Stomach (tissue), 4 donors: ENCODE measurements at regions not wholly inside any gene's neighbourhood (a gene's known extent, or its start where the extent isn't known, plus 50 kb on each side); places are given as distances from the start of the nearest gene placed in this dataset.

ENCODE experiments used
- EP300 ChIP-seq: sonication (generic); formaldehyde crosslinking; IDR thresholded peaks from one replicate; pipeline ENCODE4 v1.6.1; 2017; ENCODE audit warnings: antibody characterized with exemption
- POLR2A ChIP-seq, 4 donors: fragments of 450-650 bp; IDR thresholded peaks; one replicate each; pipeline ENCODE4 v1.6.1; 2016; ENCODE audit warnings: antibody characterized with exemption in 4 of 4, control low read depth in 2 of 4, mild to moderate bottlenecking in 1 of 4, moderate library complexity in 1 of 4
- POLR2AphosphoS5 ChIP-seq, 3 donors: sonication (generic); formaldehyde crosslinking; IDR thresholded peaks; one replicate each; pipeline ENCODE4 v1.6.1; 2016; ENCODE audit warnings: antibody characterized with exemption in 3 of 3
- TF ChIP-seq, protein P1 (sequence below), 7 experiments: fragments of 450-650 bp in 4 of 7; fragments of 200-600 bp in 3 of 7; sonication (generic) in 3 of 7; IDR thresholded peaks; one replicate each; pipeline ENCODE4 v1.5.1; 2016 to 2019; ENCODE audit warnings: antibody characterized with exemption in 7 of 7, control low read depth in 2 of 7, mild to moderate bottlenecking in 1 of 7

DNA sequence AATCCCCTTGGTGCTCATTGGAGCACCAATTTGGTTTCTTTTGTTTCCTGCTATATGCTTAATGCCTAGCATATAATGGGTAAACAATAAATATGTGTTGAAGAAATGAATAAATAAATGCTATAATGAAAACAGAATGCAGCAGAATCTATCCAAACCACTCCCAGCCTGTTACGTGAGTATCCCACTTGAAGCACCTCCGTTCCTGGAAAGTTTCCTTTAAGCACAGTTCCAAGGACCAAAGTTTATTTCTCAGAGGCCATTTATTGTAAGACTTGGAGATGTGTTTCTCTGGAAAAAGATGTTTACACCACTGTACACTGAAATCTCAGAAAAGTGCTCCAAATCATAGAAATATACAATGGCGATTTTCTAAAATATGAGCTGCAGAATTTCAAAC, 187.0 kb downstream of the SOX9 start:
- TF ChIP-seq EP300 (no peak), POLR2A (IDR thresholded peaks at IDR 0.05) (no peak), POLR2AphosphoS5 (IDR thresholded peaks at IDR 0.05) (no peak)
- TF ChIP-seq, protein P1, sequence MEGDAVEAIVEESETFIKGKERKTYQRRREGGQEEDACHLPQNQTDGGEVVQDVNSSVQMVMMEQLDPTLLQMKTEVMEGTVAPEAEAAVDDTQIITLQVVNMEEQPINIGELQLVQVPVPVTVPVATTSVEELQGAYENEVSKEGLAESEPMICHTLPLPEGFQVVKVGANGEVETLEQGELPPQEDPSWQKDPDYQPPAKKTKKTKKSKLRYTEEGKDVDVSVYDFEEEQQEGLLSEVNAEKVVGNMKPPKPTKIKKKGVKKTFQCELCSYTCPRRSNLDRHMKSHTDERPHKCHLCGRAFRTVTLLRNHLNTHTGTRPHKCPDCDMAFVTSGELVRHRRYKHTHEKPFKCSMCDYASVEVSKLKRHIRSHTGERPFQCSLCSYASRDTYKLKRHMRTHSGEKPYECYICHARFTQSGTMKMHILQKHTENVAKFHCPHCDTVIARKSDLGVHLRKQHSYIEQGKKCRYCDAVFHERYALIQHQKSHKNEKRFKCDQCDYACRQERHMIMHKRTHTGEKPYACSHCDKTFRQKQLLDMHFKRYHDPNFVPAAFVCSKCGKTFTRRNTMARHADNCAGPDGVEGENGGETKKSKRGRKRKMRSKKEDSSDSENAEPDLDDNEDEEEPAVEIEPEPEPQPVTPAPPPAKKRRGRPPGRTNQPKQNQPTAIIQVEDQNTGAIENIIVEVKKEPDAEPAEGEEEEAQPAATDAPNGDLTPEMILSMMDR (IDR thresholded peaks at IDR 0.05) = no peak
